GM23248 (cell line): ENCODE measurements at regions not wholly inside any gene's neighbourhood (a gene's known extent, or its start where the extent isn't known, plus 50 kb on each side); places are given as distances from the start of the nearest gene placed in this dataset.

ENCODE experiments used
- EZH2 ChIP-seq: fragments of 200-600 bp; sonication (generic); IDR thresholded peaks from 2 replicates; pipeline ENCODE4 v1.6.1; 2018; ENCODE audit warnings: antibody characterized with exemption, mild to moderate bottlenecking; ENCODE audit not compliant: insufficient read depth, poor library complexity, severe bottlenecking
- EZH2phosphoT487 ChIP-seq: fragments of 200-600 bp; sonication (generic); IDR thresholded peaks from 2 replicates; pipeline ENCODE4 v1.6.1; 2018; ENCODE audit warnings: antibody characterized with exemption, moderate library complexity, mild to moderate bottlenecking, low read depth; ENCODE audit not compliant: insufficient read depth

GRCh38 chr2:153004627-153005026, 286.2 kb downstream of the ARL6IP6 start:
- no peak for TF ChIP-seq EZH2phosphoT487
- TF ChIP-seq EZH2, result no peak
